Common myeloid progenitor, CD34-positive (primary cell): ENCODE measurements at regions not wholly inside any gene's neighbourhood (a gene's known extent, or its start where the extent isn't known, plus 50 kb on each side); places are given as distances from the start of the nearest gene placed in this dataset.

Source experiments
- CTCF ChIA-PET: fragments of 350-600 bp; sonication (Branson Sonifier 250); formaldehyde crosslinking; loops from one replicate; lab custom pipeline; 2021; ENCODE audit warnings: antibody characterized with exemption; lab: Charles Lee
- POLR2A ChIA-PET: fragments of 350-600 bp; sonication (Branson Sonifier 250); formaldehyde crosslinking; loops from one replicate; lab custom pipeline; 2021; ENCODE audit warnings: antibody characterized with exemption; lab: Charles Lee
- DNase-seq, 3 donors: peaks; one replicate each; pipeline versions ENCODE4 v3.0.0 to v3.0.0-alpha.2; 2013
- H3K27ac ChIP-seq, 2 experiments: 1 replicate in 1 of 2; 2 replicates in 1 of 2; pipeline ENCODE4 v1.7.0; 2013; ENCODE audit warnings: inconsistent platforms in 2 of 2, low read length in 2 of 2, mild to moderate bottlenecking in 2 of 2, low read depth in 1 of 2, moderate library complexity in 1 of 2; ENCODE audit not compliant: severe bottlenecking in 2 of 2, insufficient read depth in 1 of 2, poor library complexity in 1 of 2
- H3K27me3 ChIP-seq, 5 experiments: replicated peaks in 2 of 5; 1 replicate in 3 of 5; 2 replicates in 2 of 5; pipeline versions ENCODE4 v1.6.1 to v1.7.0; 2013; ENCODE audit warnings: low read length in 4 of 5, mild to moderate bottlenecking in 2 of 5, moderate library complexity in 2 of 5, inconsistent platforms in 1 of 5; ENCODE audit not compliant: insufficient read depth in 5 of 5, control insufficient read depth in 4 of 5
- H3K36me3 ChIP-seq, 4 experiments: 1 replicate in 2 of 4; 2 replicates in 2 of 4; pipeline versions ENCODE4 v1.6.1 to v1.7.0; 2013; ENCODE audit warnings: low read length in 3 of 4, control low read depth in 1 of 4, mild to moderate bottlenecking in 1 of 4; ENCODE audit not compliant: control insufficient read depth in 4 of 4, insufficient read depth in 4 of 4
- H3K4me1 ChIP-seq, 4 experiments: 1 replicate in 3 of 4; 2 replicates in 1 of 4; pipeline versions ENCODE4 v1.6.1 to v1.7.1; 2013; ENCODE audit warnings: low read length in 3 of 4, mild to moderate bottlenecking in 3 of 4, control low read depth in 1 of 4, inconsistent platforms in 1 of 4, moderate library complexity in 1 of 4; ENCODE audit not compliant: control insufficient read depth in 4 of 4, insufficient read depth in 4 of 4; ENCODE audit errors: control extremely low read depth in 1 of 4
- H3K4me3 ChIP-seq, 7 experiments: 1 replicate in 4 of 7; 2 replicates in 3 of 7; pipeline versions ENCODE4 v1.5.1 to v1.7.0; 2013; ENCODE audit warnings: mild to moderate bottlenecking in 7 of 7, low read length in 6 of 7, moderate library complexity in 6 of 7, inconsistent platforms in 2 of 7, low read depth in 2 of 7, control low read depth in 1 of 7; ENCODE audit not compliant: insufficient read depth in 4 of 7, control insufficient read depth in 1 of 7; ENCODE audit errors: extremely low read depth in 1 of 7
- H3K9me3 ChIP-seq, 5 experiments: 1 replicate in 4 of 5; 2 replicates in 1 of 5; pipeline versions ENCODE4 v1.6.1 to v1.7.1; 2013; ENCODE audit warnings: low read length in 4 of 5, mild to moderate bottlenecking in 2 of 5, inconsistent platforms in 1 of 5, low read depth in 1 of 5, moderate library complexity in 1 of 5; ENCODE audit not compliant: control insufficient read depth in 4 of 5, insufficient read depth in 2 of 5; ENCODE audit errors: control extremely low read depth in 1 of 5
- WGBS: methylation state at CpG from one replicate; pipeline ENCODE4 v1.1.5; 2013; ENCODE audit not compliant: insufficient coverage; 5-methylcytosine and 5-hydroxymethylcytosine counted together

DNA sequence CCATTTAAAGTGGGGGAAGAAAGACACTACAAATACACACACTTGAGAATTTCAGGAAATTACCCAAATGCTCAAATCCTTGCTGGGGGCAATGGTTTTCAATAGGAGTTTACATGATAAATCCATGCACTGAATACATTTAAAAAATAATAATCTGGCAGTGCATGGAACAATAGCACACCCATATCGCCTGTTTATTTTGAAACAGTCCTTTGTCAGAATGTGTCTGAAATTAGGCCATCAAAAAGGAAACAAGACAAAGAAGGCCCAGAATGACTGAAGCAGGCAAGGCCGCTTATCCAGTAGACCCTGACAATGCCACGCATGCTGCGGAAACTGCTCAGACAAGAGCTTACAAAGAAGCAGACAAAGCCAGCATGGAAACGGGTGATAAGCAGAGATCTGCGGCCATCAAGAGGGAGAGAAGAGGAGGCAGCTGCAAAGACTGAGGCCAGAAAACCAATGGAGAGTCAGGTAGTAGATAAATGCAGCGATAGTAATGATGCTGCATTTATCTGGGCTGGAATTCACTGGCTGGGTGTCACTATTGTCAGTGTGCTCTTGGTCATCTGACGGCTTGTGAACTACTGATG is 211.9 kb upstream of the CNR1 start:
- H3K36me3 ChIP-seq = no peaks in the 10 kb centered on the region
- ChIA-PET POLR2A (no interaction called here), CTCF (interaction anchor here (0.8 kb wide), 1 partner anchor 12 kb away, joined by 3 read pairs; no protein-coding TSS in a partner anchor)
- peaks cover 0 to 3% (median 0%) of the 10 kb centered on the region in 4 experiments for H3K4me1 ChIP-seq
- H3K9me3 ChIP-seq = no peaks in the 10 kb centered on the region
- H3K27me3 ChIP-seq = no peaks in the 10 kb centered on the region
- DNase-seq = no peak
- H3K27ac ChIP-seq = no peak overlapping the region
- WGBS = 100% methylated on average over 8 of the region's 8 CpGs
- H3K4me3 ChIP-seq = no peak overlapping the region

DNA sequence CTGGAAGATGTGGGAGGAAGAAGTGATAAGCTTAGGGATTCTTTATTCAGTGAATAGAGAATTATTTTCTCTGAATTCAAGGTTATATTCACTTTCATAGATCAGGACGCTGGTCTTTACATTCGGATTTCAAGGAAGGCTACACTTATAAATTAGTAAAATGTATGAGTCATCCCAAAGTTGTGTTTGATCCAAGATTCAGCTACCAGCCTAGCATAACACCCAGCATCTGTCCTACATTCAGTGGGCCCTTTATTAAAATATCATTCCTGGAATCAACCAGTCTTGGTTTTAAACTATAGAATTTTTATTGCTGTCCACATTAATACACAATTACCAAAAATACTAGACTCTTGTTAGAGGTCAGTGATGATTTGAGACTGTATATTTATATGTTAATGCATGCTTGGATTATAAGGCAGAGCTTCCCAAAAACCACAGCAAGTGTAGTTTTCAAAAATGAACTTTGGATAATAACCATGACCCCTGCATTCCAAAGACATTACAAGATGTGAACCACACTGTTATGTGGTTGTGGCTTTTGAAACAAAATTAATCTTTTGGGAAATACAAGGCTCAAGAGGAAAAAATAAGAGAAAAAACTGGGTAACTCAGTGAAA is 210.7 kb upstream of the CNR1 start:
- H3K4me3 ChIP-seq = no peak overlapping the region
- CTCF ChIA-PET = no interaction called here
- H3K36me3 ChIP-seq = no peaks in the 10 kb centered on the region
- peaks cover 0 to 3% (median 0%) of the 10 kb centered on the region in 4 experiments for H3K4me1 ChIP-seq
- no CpG with 5 or more reads among the region's 2 CpGs for WGBS
- H3K27me3 ChIP-seq = no peaks in the 10 kb centered on the region
- H3K27ac ChIP-seq = no peak overlapping the region
- POLR2A ChIA-PET = no interaction called here
- DNase-seq = no peak
- H3K9me3 ChIP-seq = no peaks in the 10 kb centered on the region

DNA sequence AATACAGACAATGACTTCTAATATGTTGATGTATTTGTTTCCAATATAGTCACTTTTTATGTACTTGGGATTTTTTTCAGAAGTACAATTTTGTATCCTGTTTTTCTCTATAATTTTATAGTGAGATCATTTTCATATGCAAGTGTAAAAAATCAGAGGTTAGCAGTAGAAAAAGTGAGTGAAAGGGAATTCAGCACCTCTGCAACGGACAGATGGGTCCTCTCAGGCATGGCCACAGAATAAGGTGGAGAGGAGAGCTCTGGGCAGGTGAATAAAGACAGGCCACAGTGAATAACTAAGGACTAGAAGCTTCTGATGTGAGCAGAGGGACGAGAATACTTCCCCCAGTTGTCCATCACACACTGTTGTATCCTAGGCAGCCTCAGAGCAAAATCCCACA is 210.1 kb upstream of the CNR1 start:
- ChIA-PET CTCF (no interaction called here), POLR2A (no interaction called here)
- H3K27ac ChIP-seq = no peak overlapping the region
- no peaks in the 10 kb centered on the region for H3K27me3 ChIP-seq
- no peak overlapping the region for H3K4me3 ChIP-seq
- H3K4me1 ChIP-seq = peaks cover 0 to 3% (median 0%) of the 10 kb centered on the region in 4 experiments
- H3K36me3 ChIP-seq = no peaks in the 10 kb centered on the region
- H3K9me3 ChIP-seq = no peaks in the 10 kb centered on the region
- 100% methylated on average over 1 of the region's 2 CpGs for WGBS
- DNase-seq = no peak

DNA sequence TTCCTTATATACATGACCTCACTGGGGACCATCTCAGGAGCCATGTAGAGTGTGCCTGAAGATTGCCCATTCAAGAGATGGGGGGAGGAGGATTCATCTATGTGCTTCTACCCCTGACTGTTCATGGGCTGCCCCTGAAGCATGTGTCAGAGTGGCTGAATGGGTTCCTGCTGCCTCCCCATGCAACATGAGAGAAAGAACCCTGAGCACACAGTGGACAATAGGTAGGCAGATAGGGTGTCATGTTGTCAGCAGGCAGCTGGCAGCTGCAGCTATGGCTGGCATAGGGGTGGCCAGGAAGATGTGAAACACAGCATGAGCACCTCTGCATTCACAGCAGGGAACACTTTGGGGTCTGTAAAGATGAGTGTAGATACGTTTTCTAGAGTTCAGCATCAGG is 208.4 kb upstream of the CNR1 start:
- no peak overlapping the region for H3K4me3 ChIP-seq
- H3K4me1 ChIP-seq = no peaks in the 10 kb centered on the region
- no peaks in the 10 kb centered on the region for H3K9me3 ChIP-seq
- no peak for DNase-seq
- 60% methylated on average over 1 of the region's 1 CpG for WGBS
- POLR2A ChIA-PET = no interaction called here
- H3K27me3 ChIP-seq = no peaks in the 10 kb centered on the region
- H3K36me3 ChIP-seq = no peaks in the 10 kb centered on the region
- CTCF ChIA-PET = no interaction called here
- no peak overlapping the region for H3K27ac ChIP-seq

DNA sequence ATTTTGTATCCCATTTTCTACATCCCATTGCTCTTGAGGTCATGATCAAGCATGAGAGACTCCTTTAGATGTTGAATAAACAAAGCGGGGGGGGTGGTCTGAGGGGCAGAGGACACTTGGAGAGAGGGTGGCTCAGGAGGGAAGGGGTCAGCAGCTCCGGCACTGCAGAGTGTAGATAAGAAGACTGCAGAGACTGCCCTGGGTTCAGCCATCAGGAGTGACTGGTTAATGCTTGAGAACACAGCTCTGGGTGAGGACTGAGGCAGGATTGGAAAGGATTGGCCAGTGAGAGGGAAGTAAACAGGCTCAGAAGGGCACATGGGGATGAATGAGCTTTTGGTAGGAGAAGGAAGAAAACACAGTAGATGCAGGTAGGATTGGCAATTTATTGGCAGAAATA is 205.3 kb upstream of the CNR1 start:
- ChIA-PET POLR2A (no interaction called here), CTCF (no interaction called here)
- no peak for DNase-seq
- Histone ChIP-seq H3K4me1 (no peaks in the 10 kb centered on the region), H3K27me3 (no peaks in the 10 kb centered on the region), H3K27ac (no peak overlapping the region), H3K36me3 (no peaks in the 10 kb centered on the region), H3K9me3 (peaks cover 0 to 2% (median 0%) of the 10 kb centered on the region in 5 experiments), H3K4me3 (no peak overlapping the region)
- 96% methylated on average over 2 of the region's 2 CpGs for WGBS

DNA sequence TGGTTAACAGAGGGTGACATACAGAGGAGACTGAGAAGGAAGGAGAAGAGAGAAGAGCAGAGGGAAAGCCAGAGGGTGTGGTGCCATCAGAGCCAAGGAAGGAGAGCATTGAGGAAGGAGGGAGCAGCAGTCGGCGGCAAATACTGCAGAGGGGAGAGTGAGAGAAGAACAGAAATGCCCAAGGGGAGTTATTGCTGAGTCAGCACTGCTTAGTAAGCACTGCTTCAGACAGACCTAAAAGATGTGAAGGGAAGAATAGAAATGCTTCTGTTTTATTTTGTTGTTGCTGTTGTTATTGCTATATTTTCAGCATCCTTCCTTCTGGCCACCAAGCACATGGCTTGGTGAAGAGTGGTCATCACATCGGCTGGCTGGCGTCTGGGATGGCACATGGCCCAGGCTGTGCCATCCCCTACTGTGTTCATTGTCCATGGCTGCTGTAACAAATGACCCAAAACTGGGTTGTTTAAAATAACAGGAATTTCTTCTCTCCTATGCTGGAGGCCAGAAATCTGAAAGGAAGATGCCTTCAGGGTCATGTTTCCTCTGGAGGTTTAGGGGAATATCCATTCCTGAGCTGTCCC is 204.1 kb upstream of the CNR1 start:
- Histone ChIP-seq H3K27me3 (no peaks in the 10 kb centered on the region), H3K27ac (no peak overlapping the region), H3K9me3 (peaks cover 0 to 2% (median 0%) of the 10 kb centered on the region in 5 experiments), H3K36me3 (no peaks in the 10 kb centered on the region), H3K4me3 (no peak overlapping the region), H3K4me1 (no peaks in the 10 kb centered on the region)
- ChIA-PET CTCF (no interaction called here), POLR2A (no interaction called here)
- no peak for DNase-seq
- WGBS = 95% methylated on average over 4 of the region's 4 CpGs

DNA sequence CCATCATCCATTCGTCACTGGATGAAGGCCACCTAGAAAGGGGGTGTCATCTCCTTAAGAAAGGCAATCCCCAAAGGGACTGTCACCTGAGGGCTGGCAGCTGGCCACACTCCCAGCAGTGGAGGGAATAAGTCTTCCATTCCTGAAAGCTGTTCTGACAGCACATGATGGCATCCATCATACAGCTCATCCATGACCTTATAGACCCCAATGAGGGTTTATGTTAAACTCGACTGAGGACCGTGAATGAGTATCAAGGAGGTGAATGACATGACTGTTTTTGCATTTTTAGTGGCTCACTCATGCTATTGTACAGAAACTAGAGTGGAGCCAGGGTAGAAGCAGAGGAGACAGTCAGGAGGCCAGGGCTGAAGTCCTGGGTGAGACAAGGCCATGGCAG is 203.1 kb upstream of the CNR1 start:
- H3K27ac ChIP-seq = no peak overlapping the region
- CTCF ChIA-PET = no interaction called here
- H3K36me3 ChIP-seq = no peaks in the 10 kb centered on the region
- no peak for DNase-seq
- POLR2A ChIA-PET = no interaction called here
- H3K4me3 ChIP-seq = no peak overlapping the region
- H3K27me3 ChIP-seq = no peaks in the 10 kb centered on the region
- H3K9me3 ChIP-seq = peaks cover 0 to 2% (median 0%) of the 10 kb centered on the region in 5 experiments
- H3K4me1 ChIP-seq = no peaks in the 10 kb centered on the region
- 100% methylated on average over 2 of the region's 3 CpGs for WGBS
